ENCODE measurements at regions not wholly inside any gene's neighbourhood (a gene's known extent, or its start where the extent isn't known, plus 50 kb on each side); places are given as distances from the start of the nearest gene placed in this dataset.
A peak's percentile ranks its signal among the peaks of the same experiment; 100 is the strongest.

- no peaks in the 10 kb centered on the region for H3K9me3 ChIP-seq
- H3K4me3 ChIP-seq = no peak overlapping the region
- no peak overlapping the region for H3K27ac ChIP-seq
- no peaks in the 10 kb centered on the region for H3K27me3 ChIP-seq
- ATAC-seq (no peak), DNase-seq (no peak)
- H3K4me1 ChIP-seq = no peaks in the 10 kb centered on the region
- no peaks in the 10 kb centered on the region for H3K36me3 ChIP-seq
- intact Hi-C loops (cut with DNase I) = no loop called here
- no peak for TF ChIP-seq CTCF (IDR thresholded peaks at IDR 0.05)
- no peak for TF ChIP-seq POLR2A (IDR thresholded peaks at IDR 0.05)
Measured at GRCh38 chr6:85887461-85887860, 244.8 kb upstream of the SYNCRIP start.

GRCh38 chr6:85868685-85869084 is 226.0 kb upstream of the SYNCRIP start:
- no peak overlapping the region for H3K27ac ChIP-seq
- 59% methylated on average over 4 of the region's 5 CpGs for WGBS (ENCODE audit: insufficient coverage, low coverage, low lambda C conversion rate, missing lambda C conversion rate)
- no peaks in the 10 kb centered on the region for H3K4me1 ChIP-seq
- no peak for TF ChIP-seq POLR2A (IDR thresholded peaks at IDR 0.05)
- no peak for TF ChIP-seq CTCF (IDR thresholded peaks at IDR 0.05)
- intact Hi-C loops (cut with DNase I) = no loop called here
- DNase-seq = no peak
- no peaks in the 10 kb centered on the region for H3K9me3 ChIP-seq
- ATAC-seq = no peak
- no peaks in the 10 kb centered on the region for H3K36me3 ChIP-seq
- no peak overlapping the region for H3K4me3 ChIP-seq
- H3K27me3 ChIP-seq = no peaks in the 10 kb centered on the region

GRCh38 chr6:85867595-85867994 is 224.9 kb upstream of the SYNCRIP start:
- Histone ChIP-seq H3K4me1 (no peaks in the 10 kb centered on the region), H3K4me3 (no peak overlapping the region), H3K36me3 (no peaks in the 10 kb centered on the region), H3K9me3 (no peaks in the 10 kb centered on the region), H3K27ac (no peak overlapping the region), H3K27me3 (no peaks in the 10 kb centered on the region)
- intact Hi-C loops (cut with DNase I) = no loop called here
- no peak for ATAC-seq
- TF ChIP-seq POLR2A (IDR thresholded peaks at IDR 0.05) = no peak
- no peak for TF ChIP-seq CTCF (IDR thresholded peaks at IDR 0.05)
- DNase-seq = no peak

- no peak for TF ChIP-seq POLR2A (IDR thresholded peaks at IDR 0.05)
- TF ChIP-seq CTCF (IDR thresholded peaks at IDR 0.05) = no peak
- 72% methylated on average over 8 of the region's 10 CpGs for WGBS (ENCODE audit: insufficient coverage, low coverage, low lambda C conversion rate, missing lambda C conversion rate)
- Histone ChIP-seq H3K4me1 (no peaks in the 10 kb centered on the region), H3K27me3 (no peaks in the 10 kb centered on the region), H3K36me3 (no peaks in the 10 kb centered on the region), H3K9me3 (no peaks in the 10 kb centered on the region), H3K27ac (no peak overlapping the region), H3K4me3 (no peak overlapping the region)
- ATAC-seq = peak in 1 of 4 donors; percentile 14
- no peak for DNase-seq
- intact Hi-C loops (cut with DNase I) = no loop called here
Measured at GRCh38 chr6:85866758-85867401, 224.2 kb upstream of the SYNCRIP start.

- H3K27ac ChIP-seq = no peak overlapping the region
- intact Hi-C loops (cut with DNase I) = no loop called here
- 85% methylated on average over 5 of the region's 5 CpGs for WGBS (ENCODE audit: insufficient coverage, low coverage, low lambda C conversion rate, missing lambda C conversion rate)
- H3K4me1 ChIP-seq = no peaks in the 10 kb centered on the region
- H3K36me3 ChIP-seq = no peaks in the 10 kb centered on the region
- DNase-seq (no peak), ATAC-seq (no peak)
- no peaks in the 10 kb centered on the region for H3K9me3 ChIP-seq
- H3K27me3 ChIP-seq = no peaks in the 10 kb centered on the region
- TF ChIP-seq CTCF (IDR thresholded peaks at IDR 0.05) (no peak), POLR2A (IDR thresholded peaks at IDR 0.05) (no peak)
- H3K4me3 ChIP-seq = no peak overlapping the region
Measured at GRCh38 chr6:85866370-85866730, 223.7 kb upstream of the SYNCRIP start.

All from right lobe of liver (tissue), 6 donors.